ENCODE measurements at regions not wholly inside any gene's neighbourhood (a gene's known extent, or its start where the extent isn't known, plus 50 kb on each side); places are given as distances from the start of the nearest gene placed in this dataset.

DNA sequence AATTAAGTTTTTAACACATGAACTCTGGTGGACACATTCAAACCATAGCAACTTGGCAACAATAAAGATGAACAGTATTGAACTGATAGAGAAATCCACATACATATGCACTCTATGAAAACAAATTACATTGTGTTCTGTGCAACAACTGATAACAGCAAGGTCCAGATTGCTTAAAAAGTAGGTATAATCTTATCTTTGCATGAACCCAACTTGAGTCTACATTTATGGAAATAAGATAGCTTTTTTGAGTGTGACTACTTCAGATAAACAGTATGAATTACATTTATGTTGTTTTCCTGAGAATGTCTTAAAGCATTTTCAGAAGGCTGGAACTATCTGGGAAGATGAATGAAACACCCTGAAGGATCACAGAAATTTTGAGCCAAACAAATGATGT is 212.6 kb upstream of the GK2 start:
- POLR2A ChIA-PET (ENCODE audit: unreplicated experiment): no interaction called here
- H3K14ac ChIP-seq (replicated peaks; ENCODE audit: low read depth, low read length): no peak overlapping the region
- H2BK15ac ChIP-seq (ENCODE audit: low read depth, low read length): no peak overlapping the region
- no peak overlapping the region for H2AK5ac ChIP-seq (ENCODE audit: low read depth, low read length)
- intact Hi-C loops (cut with micrococcal nuclease) (no loop called here), dilution Hi-C loops (cut with HindIII; ENCODE audit: low sequenced_read_pairs, unreplicated experiment) (no loop called here), in situ Hi-C loops (cut with MboI; ENCODE audit: low sequenced_read_pairs) (no loop called here)
- H3K23ac ChIP-seq (ENCODE audit: low read depth, low read length): no peak overlapping the region
- no peak overlapping the region for H2AK9ac ChIP-seq (replicated peaks; ENCODE audit: low read depth, low read length, poor library complexity)
- H3K27ac ChIP-seq (ENCODE audit: insufficient read depth, low read length): no peak overlapping the region
- H4K8ac ChIP-seq (ENCODE audit: low read depth in 2 of 2, low read length in 2 of 2): no peak overlapping the region
- no peak overlapping the region for H4K91ac ChIP-seq (ENCODE audit: insufficient read depth, low read depth, low read length)
- DNase-seq (no peak), ATAC-seq (ENCODE audit: low read depth) (no peak)
- H3K4me3 ChIP-seq (ENCODE audit: insufficient read depth, low read depth, low read length): no peak overlapping the region
- H2BK5ac ChIP-seq (ENCODE audit: low read depth, low read length, poor library complexity, severe bottlenecking): no peak overlapping the region
- H2BK20ac ChIP-seq (ENCODE audit: low read depth, low read length): no peak overlapping the region
- no peak overlapping the region for H3K4me2 ChIP-seq (ENCODE audit: low read depth, low read length)
- H3K4ac ChIP-seq (ENCODE audit: low read depth, low read length): no peak overlapping the region
- H3K4me1 ChIP-seq (ENCODE audit: control insufficient read depth, insufficient read depth, low read length): peaks cover 2% of the 10 kb centered on the region; the same call in 1 of the 2 replicates
- H3K9ac ChIP-seq (ENCODE audit: low read depth, low read length): no peak overlapping the region
- H3K9me3 ChIP-seq (ENCODE audit: control insufficient read depth, insufficient read depth, low read length): no peaks in the 10 kb centered on the region
- TF ChIP-seq MAFK (IDR thresholded peaks at IDR 0.05; ENCODE audit: low read depth, low read length) (no peak), RCOR1 (IDR thresholded peaks at IDR 0.05; ENCODE audit: insufficient replicate concordance, low read length) (no peak), SMC3 (IDR thresholded peaks at IDR 0.05; ENCODE audit: low read depth, low read length) (no peak), RFX5 (IDR thresholded peaks at IDR 0.05; ENCODE audit: low read depth, low read length) (no peak), MAZ (IDR thresholded peaks at IDR 0.05; ENCODE audit: borderline replicate concordance, low read depth, low read length) (no peak), RAD21 (IDR thresholded peaks at IDR 0.05; ENCODE audit: low read length) (no peak), CEBPB (IDR thresholded peaks at IDR 0.05; ENCODE audit: low read depth, low read length) (no peak), CHD1 (IDR thresholded peaks at IDR 0.05; ENCODE audit: low read depth, low read length) (no peak), BHLHE40 (IDR thresholded peaks at IDR 0.05; ENCODE audit: low read depth, low read length) (no peak), FOS (IDR thresholded peaks at IDR 0.05; ENCODE audit: low read depth, low read length) (no peak)
- TF ChIP-seq, protein P1, sequence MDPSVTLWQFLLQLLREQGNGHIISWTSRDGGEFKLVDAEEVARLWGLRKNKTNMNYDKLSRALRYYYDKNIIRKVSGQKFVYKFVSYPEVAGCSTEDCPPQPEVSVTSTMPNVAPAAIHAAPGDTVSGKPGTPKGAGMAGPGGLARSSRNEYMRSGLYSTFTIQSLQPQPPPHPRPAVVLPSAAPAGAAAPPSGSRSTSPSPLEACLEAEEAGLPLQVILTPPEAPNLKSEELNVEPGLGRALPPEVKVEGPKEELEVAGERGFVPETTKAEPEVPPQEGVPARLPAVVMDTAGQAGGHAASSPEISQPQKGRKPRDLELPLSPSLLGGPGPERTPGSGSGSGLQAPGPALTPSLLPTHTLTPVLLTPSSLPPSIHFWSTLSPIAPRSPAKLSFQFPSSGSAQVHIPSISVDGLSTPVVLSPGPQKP (IDR thresholded peaks at IDR 0.05; ENCODE audit: borderline replicate concordance, low read depth, low read length): no peak
- TF ChIP-seq, protein P2, sequence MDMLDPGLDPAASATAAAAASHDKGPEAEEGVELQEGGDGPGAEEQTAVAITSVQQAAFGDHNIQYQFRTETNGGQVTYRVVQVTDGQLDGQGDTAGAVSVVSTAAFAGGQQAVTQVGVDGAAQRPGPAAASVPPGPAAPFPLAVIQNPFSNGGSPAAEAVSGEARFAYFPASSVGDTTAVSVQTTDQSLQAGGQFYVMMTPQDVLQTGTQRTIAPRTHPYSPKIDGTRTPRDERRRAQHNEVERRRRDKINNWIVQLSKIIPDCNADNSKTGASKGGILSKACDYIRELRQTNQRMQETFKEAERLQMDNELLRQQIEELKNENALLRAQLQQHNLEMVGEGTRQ (IDR thresholded peaks at IDR 0.05; ENCODE audit: low read depth, low read length): no peak
- TF ChIP-seq, protein P3, sequence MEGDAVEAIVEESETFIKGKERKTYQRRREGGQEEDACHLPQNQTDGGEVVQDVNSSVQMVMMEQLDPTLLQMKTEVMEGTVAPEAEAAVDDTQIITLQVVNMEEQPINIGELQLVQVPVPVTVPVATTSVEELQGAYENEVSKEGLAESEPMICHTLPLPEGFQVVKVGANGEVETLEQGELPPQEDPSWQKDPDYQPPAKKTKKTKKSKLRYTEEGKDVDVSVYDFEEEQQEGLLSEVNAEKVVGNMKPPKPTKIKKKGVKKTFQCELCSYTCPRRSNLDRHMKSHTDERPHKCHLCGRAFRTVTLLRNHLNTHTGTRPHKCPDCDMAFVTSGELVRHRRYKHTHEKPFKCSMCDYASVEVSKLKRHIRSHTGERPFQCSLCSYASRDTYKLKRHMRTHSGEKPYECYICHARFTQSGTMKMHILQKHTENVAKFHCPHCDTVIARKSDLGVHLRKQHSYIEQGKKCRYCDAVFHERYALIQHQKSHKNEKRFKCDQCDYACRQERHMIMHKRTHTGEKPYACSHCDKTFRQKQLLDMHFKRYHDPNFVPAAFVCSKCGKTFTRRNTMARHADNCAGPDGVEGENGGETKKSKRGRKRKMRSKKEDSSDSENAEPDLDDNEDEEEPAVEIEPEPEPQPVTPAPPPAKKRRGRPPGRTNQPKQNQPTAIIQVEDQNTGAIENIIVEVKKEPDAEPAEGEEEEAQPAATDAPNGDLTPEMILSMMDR (conservative IDR thresholded peaks at IDR 0.05; ENCODE audit: low read depth, low read length): no peak
- no peaks in the 10 kb centered on the region for H4K20me1 ChIP-seq (ENCODE audit: insufficient read depth, low read length)
- H3K9me1 ChIP-seq (ENCODE audit: insufficient read depth, low read length): no peaks in the 10 kb centered on the region
- H2AFZ ChIP-seq (replicated peaks; ENCODE audit: low read length, poor library complexity): no peak overlapping the region
- BruUV-seq (replicated peaks): no TSS peak
- no peak overlapping the region for H3K18ac ChIP-seq (ENCODE audit: low read depth, low read length)
- no peaks in the 10 kb centered on the region for H3K79me1 ChIP-seq (ENCODE audit: low read depth in 1 of 2, low read length in 2 of 2)
- CTCF ChIA-PET: no interaction called here
- H3K27me3 ChIP-seq (ENCODE audit: control insufficient read depth, insufficient read depth, low read length): no peaks in the 10 kb centered on the region
- H3K36me3 ChIP-seq (ENCODE audit: control insufficient read depth, insufficient read depth, low read length): no peaks in the 10 kb centered on the region
- no peak overlapping the region for H2BK120ac ChIP-seq (ENCODE audit: low read depth, low read length)
- H3K56ac ChIP-seq (ENCODE audit: extremely low read depth, insufficient read depth, low read length): no peak overlapping the region
- H4K5ac ChIP-seq (ENCODE audit: low read depth, low read length): no peak overlapping the region

All from IMR-90 (cell line).